BLaER1 (cell line): ENCODE measurements at regions not wholly inside any gene's neighbourhood (a gene's known extent, or its start where the extent isn't known, plus 50 kb on each side); places are given as distances from the start of the nearest gene placed in this dataset.

Experiments used
- H3K27ac ChIP-seq: shearing (Covaris generic); formaldehyde crosslinking; 2 replicates; pipeline ENCODE4 v1.8.1; 2022
- H3K27me3 ChIP-seq: shearing (Covaris generic); formaldehyde crosslinking; 2 replicates; pipeline ENCODE4 v1.8.1; 2022
- H3K36me3 ChIP-seq: shearing (Covaris generic); formaldehyde crosslinking; 2 replicates; pipeline ENCODE4 v1.8.1; 2022
- H3K4me1 ChIP-seq: shearing (Covaris generic); formaldehyde crosslinking; 2 replicates; pipeline ENCODE4 v1.8.1; 2022
- H3K4me2 ChIP-seq: shearing (Covaris generic); formaldehyde crosslinking; 2 replicates; pipeline ENCODE4 v1.8.1; 2022
- H3K4me3 ChIP-seq: shearing (Covaris generic); formaldehyde crosslinking; 2 replicates; pipeline ENCODE4 v1.8.1; 2022
- H3K9ac ChIP-seq: shearing (Covaris generic); formaldehyde crosslinking; 2 replicates; pipeline ENCODE4 v1.8.1; 2022
- H3K9me3 ChIP-seq: shearing (Covaris generic); formaldehyde crosslinking; 2 replicates; pipeline ENCODE4 v1.8.1; 2022
- H4K20me1 ChIP-seq: shearing (Covaris generic); formaldehyde crosslinking; 2 replicates; pipeline ENCODE4 v1.8.1; 2022
- Cebpa-rat ChIP-seq: shearing (Covaris generic); IDR thresholded peaks from 2 replicates; pipeline ENCODE4 v1.8.1; 2022

DNA sequence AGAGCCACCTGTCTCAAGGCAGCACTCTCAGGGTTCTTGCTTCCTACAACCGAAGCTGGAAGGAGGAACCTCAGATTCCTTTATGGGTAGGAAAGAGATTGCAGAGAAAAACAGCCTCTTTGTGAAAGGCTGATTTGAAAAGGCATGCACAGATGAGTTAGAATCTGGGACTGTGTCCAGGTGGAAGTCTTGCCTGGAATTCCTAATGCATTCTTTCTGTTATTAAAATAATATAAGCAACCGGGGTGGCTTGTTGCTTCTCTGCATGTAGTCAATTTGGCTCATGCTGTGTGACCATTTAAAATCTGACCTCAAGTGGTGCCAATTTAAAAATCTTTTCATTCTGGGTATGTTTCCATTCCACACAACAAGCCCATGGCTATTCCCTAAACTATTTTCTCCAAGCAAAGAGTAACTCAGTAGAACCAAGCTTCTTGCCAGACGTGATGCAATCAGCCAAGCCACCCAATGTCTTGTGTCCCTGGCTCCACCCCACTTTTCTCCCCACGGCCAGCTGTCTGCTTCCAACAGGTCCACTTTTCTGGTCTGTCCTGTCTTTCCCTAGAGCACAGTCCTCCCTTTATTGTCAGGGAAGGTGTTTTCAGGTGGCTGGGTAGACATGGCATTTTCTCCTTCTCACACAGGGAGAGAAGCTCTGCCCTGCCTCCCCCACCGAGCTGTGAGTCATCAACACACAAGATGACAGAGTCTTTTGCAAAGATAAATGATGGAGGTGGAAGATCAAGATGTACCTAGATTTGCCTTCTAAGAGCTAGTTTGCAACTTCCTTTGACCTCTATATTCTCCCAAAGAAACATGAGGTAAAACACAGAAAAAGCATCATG is 394.3 kb downstream of the FOXO1 start:
- Histone ChIP-seq H3K27ac (peak overlapping the region; percentile 33; the same call in 1 of the 2 replicates), H3K36me3 (no peaks in the 10 kb centered on the region), H3K9me3 (no peaks in the 10 kb centered on the region), H3K4me2 (peak overlapping the region; percentile 79), H4K20me1 (no peaks in the 10 kb centered on the region), H3K4me3 (no peak overlapping the region), H3K27me3 (no peaks in the 10 kb centered on the region), H3K4me1 (peaks cover 38% of the 10 kb centered on the region), H3K9ac (no peak overlapping the region)
- no peak for TF ChIP-seq Cebpa-rat

GRCh38 chr13:40272776-40273139 is 393.7 kb downstream of the FOXO1 start:
- no peaks in the 10 kb centered on the region for H3K9me3 ChIP-seq

DNA sequence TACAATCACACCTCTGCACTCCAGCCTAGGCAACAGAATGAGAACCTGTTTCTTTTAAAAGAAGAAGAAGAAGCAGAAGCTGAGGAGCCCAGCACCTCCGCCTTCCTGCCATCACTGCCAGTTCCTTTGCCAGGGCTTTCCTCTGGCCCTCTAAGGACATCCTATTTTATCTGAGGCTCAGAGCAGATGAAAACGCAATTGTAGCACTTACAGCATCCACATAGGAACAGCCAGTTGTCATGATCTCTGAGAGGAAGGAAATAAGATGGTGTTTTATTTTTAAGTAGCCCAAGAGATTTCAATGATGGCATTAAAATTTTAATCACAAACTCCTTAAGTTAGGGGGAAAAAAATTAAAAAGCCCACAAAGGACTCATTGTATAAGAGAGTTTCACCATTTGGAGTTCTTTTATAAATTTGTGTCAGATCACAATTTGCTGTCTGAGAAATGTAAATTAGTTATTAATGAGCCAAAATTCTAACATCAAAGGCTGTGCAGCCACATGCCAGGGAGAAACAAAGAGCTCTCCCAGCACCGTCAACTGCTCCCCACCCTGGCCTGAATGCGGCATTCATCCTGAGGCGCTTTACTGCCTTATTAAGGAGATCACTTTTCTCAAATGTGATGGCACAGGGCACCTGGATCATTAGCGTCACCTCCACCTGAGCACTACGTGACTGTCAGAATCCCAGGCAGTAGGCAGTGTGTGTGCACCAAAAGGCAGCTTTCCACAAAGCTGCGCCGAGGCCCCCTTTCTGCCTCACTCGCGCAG is 393.0 kb downstream of the FOXO1 start:
- Histone ChIP-seq H3K4me1 (peaks cover 38% of the 10 kb centered on the region), H3K27me3 (no peaks in the 10 kb centered on the region), H3K27ac (no peak overlapping the region), H3K4me2 (peak overlapping the region; percentile 79), H3K9ac (no peak overlapping the region), H3K36me3 (no peaks in the 10 kb centered on the region), H3K4me3 (no peak overlapping the region), H4K20me1 (no peaks in the 10 kb centered on the region), H3K9me3 (no peaks in the 10 kb centered on the region)
- no peak for TF ChIP-seq Cebpa-rat

More at GRCh38 chr13:40272776-40273139, 393.7 kb downstream of the FOXO1 start:
- no peak overlapping the region for H3K9ac ChIP-seq
- no peaks in the 10 kb centered on the region for H4K20me1 ChIP-seq
- TF ChIP-seq Cebpa-rat, result no peak
- H3K36me3 ChIP-seq, result no peaks in the 10 kb centered on the region
- no peak overlapping the region for H3K4me3 ChIP-seq
- H3K4me1 ChIP-seq, result peaks cover 38% of the 10 kb centered on the region
- H3K27ac ChIP-seq, result no peak overlapping the region
- H3K27me3 ChIP-seq, result no peaks in the 10 kb centered on the region
- H3K4me2 ChIP-seq, result peak overlapping the region; percentile 79

GRCh38 chr13:40274103-40274502 is 392.3 kb downstream of the FOXO1 start:
- Histone ChIP-seq H3K27me3 (no peaks in the 10 kb centered on the region), H3K27ac (no peak overlapping the region), H3K4me3 (no peak overlapping the region), H4K20me1 (no peaks in the 10 kb centered on the region), H3K4me2 (no peak overlapping the region), H3K9me3 (no peaks in the 10 kb centered on the region), H3K36me3 (no peaks in the 10 kb centered on the region), H3K4me1 (peaks cover 38% of the 10 kb centered on the region), H3K9ac (no peak overlapping the region)
- no peak for TF ChIP-seq Cebpa-rat

DNA sequence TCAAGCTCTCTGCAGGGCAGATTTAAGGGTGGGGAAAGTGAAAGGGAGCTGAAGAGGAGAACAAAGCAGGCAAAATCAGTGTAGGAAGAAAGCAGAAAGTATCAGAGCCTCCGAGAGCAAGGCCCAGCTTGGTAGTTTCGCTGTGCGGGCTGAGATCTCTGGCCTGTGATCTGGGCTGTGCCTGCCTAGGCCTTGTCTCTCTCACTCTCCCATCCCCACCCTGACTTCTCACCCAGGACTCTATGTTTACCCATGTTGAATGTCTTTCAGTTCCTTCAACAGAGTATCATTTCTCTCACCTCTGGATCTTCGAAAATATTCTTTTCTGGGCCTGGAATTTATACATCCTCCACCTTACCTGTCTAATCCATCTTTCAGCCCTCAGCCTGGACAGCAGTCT is 391.3 kb downstream of the FOXO1 start:
- no peaks in the 10 kb centered on the region for H3K9me3 ChIP-seq
- H3K4me2 ChIP-seq, result no peak overlapping the region
- H3K36me3 ChIP-seq, result no peaks in the 10 kb centered on the region
- no peak overlapping the region for H3K4me3 ChIP-seq
- no peak for TF ChIP-seq Cebpa-rat
- no peak overlapping the region; the same call in 1 of the 2 replicates for H3K27ac ChIP-seq
- no peaks in the 10 kb centered on the region for H3K27me3 ChIP-seq
- no peak overlapping the region for H3K9ac ChIP-seq
- H3K4me1 ChIP-seq, result peaks cover 38% of the 10 kb centered on the region
- no peaks in the 10 kb centered on the region for H4K20me1 ChIP-seq

GRCh38 chr13:40275636-40276035 is 390.8 kb downstream of the FOXO1 start:
- no peak overlapping the region for H3K4me2 ChIP-seq

GRCh38 chr13:40283666-40284065 is 382.8 kb downstream of the FOXO1 start:
- no peaks in the 10 kb centered on the region for H4K20me1 ChIP-seq
- no peak overlapping the region for H3K9ac ChIP-seq
- H3K27ac ChIP-seq, result no peak overlapping the region
- no peak for TF ChIP-seq Cebpa-rat
- H3K9me3 ChIP-seq, result no peaks in the 10 kb centered on the region
- H3K36me3 ChIP-seq, result no peaks in the 10 kb centered on the region
- no peak overlapping the region for H3K4me2 ChIP-seq
- no peaks in the 10 kb centered on the region for H3K27me3 ChIP-seq
- no peaks in the 10 kb centered on the region for H3K4me1 ChIP-seq
- no peak overlapping the region for H3K4me3 ChIP-seq

More at GRCh38 chr13:40275636-40276035, 390.8 kb downstream of the FOXO1 start:
- TF ChIP-seq Cebpa-rat, result no peak
- H3K27ac ChIP-seq, result no peak overlapping the region
- H3K4me3 ChIP-seq, result no peak overlapping the region
- no peaks in the 10 kb centered on the region for H3K9me3 ChIP-seq
- peaks cover 33% of the 10 kb centered on the region for H3K4me1 ChIP-seq
- no peak overlapping the region for H3K9ac ChIP-seq
- no peaks in the 10 kb centered on the region for H3K27me3 ChIP-seq
- H4K20me1 ChIP-seq, result no peaks in the 10 kb centered on the region
- H3K36me3 ChIP-seq, result no peaks in the 10 kb centered on the region

GRCh38 chr13:40285634-40286033 is 380.8 kb downstream of the FOXO1 start:
- H3K9me3 ChIP-seq, result no peaks in the 10 kb centered on the region
- H3K27me3 ChIP-seq, result no peaks in the 10 kb centered on the region
- no peaks in the 10 kb centered on the region for H3K4me1 ChIP-seq
- H3K27ac ChIP-seq, result no peak overlapping the region
- H4K20me1 ChIP-seq, result no peaks in the 10 kb centered on the region
- H3K36me3 ChIP-seq, result no peaks in the 10 kb centered on the region
- H3K4me2 ChIP-seq, result no peak overlapping the region
- no peak for TF ChIP-seq Cebpa-rat
- H3K9ac ChIP-seq, result no peak overlapping the region
- no peak overlapping the region for H3K4me3 ChIP-seq

GRCh38 chr13:40287428-40287827 is 379.0 kb downstream of the FOXO1 start:
- Histone ChIP-seq H3K9ac (no peak overlapping the region), H3K9me3 (no peaks in the 10 kb centered on the region), H3K4me3 (no peak overlapping the region), H3K27me3 (no peaks in the 10 kb centered on the region), H3K4me1 (no peaks in the 10 kb centered on the region), H3K27ac (no peak overlapping the region), H3K4me2 (no peak overlapping the region), H3K36me3 (no peaks in the 10 kb centered on the region), H4K20me1 (no peaks in the 10 kb centered on the region)
- TF ChIP-seq Cebpa-rat, result no peak

DNA sequence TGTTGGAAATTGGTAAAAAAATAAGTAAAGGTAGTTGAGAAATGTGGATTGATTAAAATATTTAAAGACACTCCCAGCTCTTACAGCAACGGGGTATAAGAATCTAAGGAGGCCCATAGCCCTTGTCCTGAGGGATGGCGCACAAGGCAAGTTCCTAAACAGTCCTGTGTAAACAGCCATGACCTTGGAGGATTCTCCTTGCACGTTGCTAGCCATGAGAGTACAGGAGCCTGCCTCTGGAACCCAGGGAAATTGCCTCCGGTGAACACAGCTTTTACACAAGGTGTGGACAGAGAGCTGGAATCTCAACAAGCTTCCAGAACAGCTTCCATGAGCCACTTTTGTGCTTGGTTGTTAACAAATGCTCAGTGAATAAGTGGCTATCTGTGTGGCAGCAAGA is 378.2 kb downstream of the FOXO1 start:
- TF ChIP-seq Cebpa-rat, result no peak
- Histone ChIP-seq H3K27me3 (no peaks in the 10 kb centered on the region), H3K36me3 (no peaks in the 10 kb centered on the region), H3K4me1 (no peaks in the 10 kb centered on the region), H3K4me3 (no peak overlapping the region), H3K9me3 (no peaks in the 10 kb centered on the region), H4K20me1 (no peaks in the 10 kb centered on the region), H3K4me2 (no peak overlapping the region), H3K9ac (no peak overlapping the region), H3K27ac (no peak overlapping the region)
